Keratinocyte (primary cell): ENCODE measurements at regions not wholly inside any gene's neighbourhood (a gene's known extent, or its start where the extent isn't known, plus 50 kb on each side); places are given as distances from the start of the nearest gene placed in this dataset.

Source experiments
- EZH2 ChIP-seq: IDR thresholded peaks from one replicate; pipeline ENCODE4 v1.6.1; 2012; ENCODE audit warnings: inconsistent platforms, mild to moderate bottlenecking, low read length, moderate library complexity
- TF ChIP-seq, protein P1 (sequence below), 3 experiments: IDR thresholded peaks in 1 of 3; conservative IDR thresholded peaks in 1 of 3; optimal IDR thresholded peaks in 1 of 3; 2 replicates in 2 of 3; 3 replicates in 1 of 3; pipeline versions ENCODE3 to v1.5.1; 2011; ENCODE audit warnings: low read length in 3 of 3, mild to moderate bottlenecking in 3 of 3, moderate library complexity in 2 of 3, control low read depth in 1 of 3, inconsistent platforms in 1 of 3; ENCODE audit not compliant: insufficient read depth in 2 of 3; ENCODE audit errors: extremely low read depth in 1 of 3

DNA sequence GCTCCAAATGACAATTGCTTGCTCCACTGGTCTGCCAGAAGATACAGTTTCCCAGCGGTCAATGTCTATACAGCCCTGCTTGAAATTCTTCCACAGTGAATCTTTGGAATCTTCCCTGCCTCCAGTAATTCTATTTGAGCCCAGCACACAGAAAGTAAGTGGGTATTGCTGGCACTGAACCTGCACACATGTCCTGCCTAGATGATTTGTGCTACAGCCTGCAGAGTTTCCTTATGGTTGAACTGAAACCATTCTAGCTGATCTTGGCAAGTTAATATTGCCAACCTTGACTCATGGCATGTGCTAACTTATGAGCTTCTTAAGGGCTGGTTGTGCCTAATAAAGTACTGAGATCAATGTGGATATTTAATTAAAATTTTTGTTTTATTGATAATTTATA is 553.8 kb upstream of the GNPDA2 start:
- TF ChIP-seq, protein P1, sequence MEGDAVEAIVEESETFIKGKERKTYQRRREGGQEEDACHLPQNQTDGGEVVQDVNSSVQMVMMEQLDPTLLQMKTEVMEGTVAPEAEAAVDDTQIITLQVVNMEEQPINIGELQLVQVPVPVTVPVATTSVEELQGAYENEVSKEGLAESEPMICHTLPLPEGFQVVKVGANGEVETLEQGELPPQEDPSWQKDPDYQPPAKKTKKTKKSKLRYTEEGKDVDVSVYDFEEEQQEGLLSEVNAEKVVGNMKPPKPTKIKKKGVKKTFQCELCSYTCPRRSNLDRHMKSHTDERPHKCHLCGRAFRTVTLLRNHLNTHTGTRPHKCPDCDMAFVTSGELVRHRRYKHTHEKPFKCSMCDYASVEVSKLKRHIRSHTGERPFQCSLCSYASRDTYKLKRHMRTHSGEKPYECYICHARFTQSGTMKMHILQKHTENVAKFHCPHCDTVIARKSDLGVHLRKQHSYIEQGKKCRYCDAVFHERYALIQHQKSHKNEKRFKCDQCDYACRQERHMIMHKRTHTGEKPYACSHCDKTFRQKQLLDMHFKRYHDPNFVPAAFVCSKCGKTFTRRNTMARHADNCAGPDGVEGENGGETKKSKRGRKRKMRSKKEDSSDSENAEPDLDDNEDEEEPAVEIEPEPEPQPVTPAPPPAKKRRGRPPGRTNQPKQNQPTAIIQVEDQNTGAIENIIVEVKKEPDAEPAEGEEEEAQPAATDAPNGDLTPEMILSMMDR (optimal IDR thresholded peaks at IDR 0.05 in 1 of 3, IDR thresholded peaks at IDR 0.05 in 1 of 3, conservative IDR thresholded peaks at IDR 0.05 in 1 of 3; ENCODE audit: extremely low read depth in 1 of 3, insufficient read depth in 2 of 3, low read length in 3 of 3) = no peak
- TF ChIP-seq EZH2 = no peak
